ENCODE measurements at regions not wholly inside any gene's neighbourhood (a gene's known extent, or its start where the extent isn't known, plus 50 kb on each side); places are given as distances from the start of the nearest gene placed in this dataset.

DNA sequence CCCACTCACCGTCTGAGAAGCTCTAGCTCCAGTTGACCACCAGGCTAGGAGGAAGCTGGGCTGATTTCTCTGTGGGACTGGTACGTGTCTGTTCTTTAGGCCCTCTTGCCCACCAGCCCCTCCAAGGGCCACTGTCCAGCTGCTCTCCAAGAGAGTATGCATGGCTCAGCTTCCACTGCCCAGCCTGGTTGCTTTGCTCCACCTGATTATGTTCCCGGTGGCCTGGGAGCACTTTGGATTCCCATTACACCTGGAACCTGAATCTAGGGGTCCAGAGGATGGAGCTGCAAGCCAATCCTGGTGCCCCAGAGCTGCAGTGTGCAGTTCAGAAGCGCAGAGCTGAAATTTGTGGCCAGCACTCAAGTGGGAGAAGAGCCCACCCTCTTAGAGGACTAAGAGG lies 402.1 kb upstream of the CNTN6 start:
- WGBS, 2 experiments (ENCODE audit: extremely low coverage in 1 of 2, insufficient coverage in 1 of 2, insufficient read length in 1 of 2, insufficient replicate concordance in 2 of 2, low coverage in 1 of 2, low lambda C conversion rate in 2 of 2, missing lambda C conversion rate in 1 of 2), result 86% methylated on average over 4 of the region's 4 CpGs; no CpG with 5 or more reads in 1 of the 2 experiments
- H3K23ac ChIP-seq (ENCODE audit: insufficient read length), result no peak overlapping the region
- H3K4me1 ChIP-seq (replicated peaks in 1 of 4; ENCODE audit: control insufficient read depth in 3 of 4, insufficient read depth in 4 of 4, low read length in 3 of 4), result no peaks in the 10 kb centered on the region
- no peaks in the 10 kb centered on the region for H4K20me1 ChIP-seq (replicated peaks in 1 of 2; ENCODE audit: control insufficient read depth in 1 of 2, insufficient read depth in 2 of 2, low read length in 2 of 2)
- no peak overlapping the region for H2AFZ ChIP-seq (ENCODE audit: low read length)
- no peak overlapping the region for H2BK5ac ChIP-seq (ENCODE audit: low read depth, low read length)
- H4K5ac ChIP-seq (ENCODE audit: insufficient read length, low read depth, low read length), result no peak overlapping the region
- no peak overlapping the region for H2BK15ac ChIP-seq (ENCODE audit: low read length)
- DNase-seq (ENCODE audit: low read depth in 1 of 2, low spot score in 2 of 2) (no peak), FAIRE-seq (no peak)
- H3K27me3 ChIP-seq (replicated peaks in 1 of 4; ENCODE audit: control insufficient read depth in 3 of 4, extremely low read depth in 1 of 4, insufficient read depth in 3 of 4, low read length in 3 of 4), result no peaks in the 10 kb centered on the region
- H3K27ac ChIP-seq (ENCODE audit: low read depth, low read length), result no peak overlapping the region
- H2BK20ac ChIP-seq (ENCODE audit: low read length), result no peak overlapping the region
- H2AK5ac ChIP-seq (ENCODE audit: low read depth, low read length), result no peak overlapping the region
- no peak overlapping the region for H2BK120ac ChIP-seq (replicated peaks; ENCODE audit: low read depth, low read length)
- ChIA-PET CTCF (ENCODE audit: partially characterized antibody) (interaction anchor here (1.1 kb wide), 1 partner anchor 217 kb away, joined by 3 read pairs; no protein-coding TSS in a partner anchor), POLR2A (ENCODE audit: partially characterized antibody) (no interaction called here)
- H3K9me3 ChIP-seq (ENCODE audit: insufficient read depth in 2 of 2, low read depth in 1 of 2, low read length in 1 of 2), result no peaks in the 10 kb centered on the region
- H3K79me1 ChIP-seq (ENCODE audit: low read depth, low read length), result no peaks in the 10 kb centered on the region
- H4K8ac ChIP-seq (ENCODE audit: extremely low read depth, insufficient read depth, low read length), result no peak overlapping the region
- H3K4me3 ChIP-seq (ENCODE audit: extremely low read depth in 1 of 4, insufficient read depth in 2 of 4, low read depth in 3 of 4, low read length in 4 of 4), result no peak overlapping the region
- H3K23me2 ChIP-seq (ENCODE audit: low read depth, low read length), result no peaks in the 10 kb centered on the region
- H3K9ac ChIP-seq (replicated peaks in 1 of 4; ENCODE audit: extremely low read depth in 1 of 4, low read depth in 3 of 4, low read length in 3 of 4), result no peak overlapping the region
- no peak overlapping the region for H4K91ac ChIP-seq (replicated peaks; ENCODE audit: insufficient read length, low read length)
- H3K56ac ChIP-seq (replicated peaks; ENCODE audit: insufficient read length, low read depth, low read length), result no peak overlapping the region
- H2BK12ac ChIP-seq (ENCODE audit: low read depth, low read length), result no peak overlapping the region
- no peak overlapping the region for H3K4me2 ChIP-seq (ENCODE audit: insufficient read depth in 1 of 2, low read depth in 2 of 2, low read length in 2 of 2)
- no peaks in the 10 kb centered on the region for H3K79me2 ChIP-seq (ENCODE audit: control insufficient read depth in 1 of 2, insufficient read depth in 2 of 2, low read length in 2 of 2)
- no peak overlapping the region for H3K14ac ChIP-seq (ENCODE audit: insufficient read length)
- no peak overlapping the region for H3K4ac ChIP-seq (replicated peaks; ENCODE audit: insufficient read length, low read depth, low read length)
- no peak overlapping the region for H3K18ac ChIP-seq (ENCODE audit: extremely low read depth, low read length)
- no peaks in the 10 kb centered on the region for H3K36me3 ChIP-seq (ENCODE audit: control insufficient read depth in 2 of 4, insufficient read depth in 4 of 4, low read length in 3 of 4)
- no peak for TF ChIP-seq PHF8 (conservative IDR thresholded peaks at IDR 0.05; ENCODE audit: low read depth, low read length)
- TF ChIP-seq EZH2 (IDR thresholded peaks at IDR 0.05; ENCODE audit: low read depth, low read length, severe bottlenecking), result no peak
- TF ChIP-seq TAF1 (IDR thresholded peaks at IDR 0.05; ENCODE audit: low read depth, low read length), result no peak
- no peak for TF ChIP-seq CTBP2 (IDR thresholded peaks at IDR 0.05; ENCODE audit: borderline replicate concordance, insufficient read depth, insufficient read length, low read length)
- no peak for TF ChIP-seq JUN (IDR thresholded peaks at IDR 0.05; ENCODE audit: low read depth, low read length)
- TF ChIP-seq CREB1 (IDR thresholded peaks at IDR 0.05), result no peak
- no peak for TF ChIP-seq NANOG (IDR thresholded peaks at IDR 0.05; ENCODE audit: insufficient read depth, low read depth, low read length, poor library complexity, severe bottlenecking)
- no peak for TF ChIP-seq CHD1 (IDR thresholded peaks at IDR 0.05; ENCODE audit: low read depth, low read length)
- TF ChIP-seq SIRT6 (IDR thresholded peaks at IDR 0.05; ENCODE audit: low read length), result no peak
- no peak for TF ChIP-seq RNF2 (IDR thresholded peaks at IDR 0.05; ENCODE audit: borderline replicate concordance, low read depth, low read length, missing control alignments, poor library complexity, severe bottlenecking)
- no peak for TF ChIP-seq NRF1 (IDR thresholded peaks at IDR 0.05; ENCODE audit: low read depth, low read length)
- TF ChIP-seq EP300 (IDR thresholded peaks at IDR 0.05; ENCODE audit: borderline replicate concordance in 1 of 2, low read depth in 2 of 2, low read length in 2 of 2), result no peak

Data from H1 (cell line).